HepG2 (cell line): ENCODE measurements at regions not wholly inside any gene's neighbourhood (a gene's known extent, or its start where the extent isn't known, plus 50 kb on each side); places are given as distances from the start of the nearest gene placed in this dataset.

ENCODE experiments used
- ATF6 ChIP-seq: sonication (generic); formaldehyde crosslinking; conservative IDR thresholded peaks from 2 replicates; pipeline ENCODE4 v1.4.0; 2020; ENCODE audit warnings: missing genetic modification reagents
- CTCF ChIP-seq: sonication (generic); formaldehyde crosslinking; IDR thresholded peaks from 2 replicates; pipeline ENCODE4 v1.5.0; 2020; ENCODE audit warnings: mild to moderate bottlenecking, missing genetic modification reagents, moderate library complexity
- ISX ChIP-seq: sonication (generic); formaldehyde crosslinking; conservative IDR thresholded peaks from 2 replicates; pipeline ENCODE4 v1.5.0; 2020; ENCODE audit warnings: missing genetic modification reagents
- JUND ChIP-seq: sonication (generic); formaldehyde crosslinking; IDR thresholded peaks from 2 replicates; pipeline ENCODE4 v1.8.0; 2022; ENCODE audit warnings: mild to moderate bottlenecking, missing genetic modification reagents
- KLF12 ChIP-seq: sonication (generic); formaldehyde crosslinking; IDR thresholded peaks from 2 replicates; pipeline ENCODE4 v1.4.0; 2020; ENCODE audit warnings: missing genetic modification reagents, borderline replicate concordance
- KLF9 ChIP-seq: IDR thresholded peaks from 2 replicates; pipeline ENCODE4 v1.6.1; 2016; ENCODE audit warnings: low read depth
- SAP130 ChIP-seq: IDR thresholded peaks from 2 replicates; pipeline ENCODE4 v1.6.1; 2016; ENCODE audit warnings: low read depth
- SNAPC2 ChIP-seq: sonication (generic); formaldehyde crosslinking; IDR thresholded peaks from 2 replicates; pipeline ENCODE4 v1.8.1; 2022; ENCODE audit warnings: mild to moderate bottlenecking, missing genetic modification reagents
- SOX6 ChIP-seq, 2 experiments: fragments of 450-650 bp in 1 of 2; sonication (generic) in 1 of 2; formaldehyde crosslinking in 1 of 2; IDR thresholded peaks; 2 replicates each; pipeline versions ENCODE4 v1.4.0 to v1.6.1; 2017 to 2020; ENCODE audit warnings: antibody characterized with exemption in 1 of 2, mild to moderate bottlenecking in 1 of 2, missing genetic modification reagents in 1 of 2
- ZNF160 ChIP-seq: sonication (generic); formaldehyde crosslinking; IDR thresholded peaks from 2 replicates; pipeline ENCODE4 v1.8.0; 2022; ENCODE audit warnings: mild to moderate bottlenecking, inconsistent platforms, missing genetic modification reagents
- ZNF367 ChIP-seq: sonication (generic); formaldehyde crosslinking; IDR thresholded peaks from 2 replicates; pipeline ENCODE4 v1.4.0; 2020; ENCODE audit warnings: missing genetic modification reagents, borderline replicate concordance
- ZNF574 ChIP-seq: sonication (generic); formaldehyde crosslinking; IDR thresholded peaks from 2 replicates; pipeline ENCODE4 v1.4.0; 2020; ENCODE audit warnings: missing genetic modification reagents
- ZNF724P ChIP-seq: sonication (generic); formaldehyde crosslinking; IDR thresholded peaks from 2 replicates; pipeline ENCODE4 v1.8.0; 2022; ENCODE audit warnings: missing genetic modification reagents, borderline replicate concordance

DNA sequence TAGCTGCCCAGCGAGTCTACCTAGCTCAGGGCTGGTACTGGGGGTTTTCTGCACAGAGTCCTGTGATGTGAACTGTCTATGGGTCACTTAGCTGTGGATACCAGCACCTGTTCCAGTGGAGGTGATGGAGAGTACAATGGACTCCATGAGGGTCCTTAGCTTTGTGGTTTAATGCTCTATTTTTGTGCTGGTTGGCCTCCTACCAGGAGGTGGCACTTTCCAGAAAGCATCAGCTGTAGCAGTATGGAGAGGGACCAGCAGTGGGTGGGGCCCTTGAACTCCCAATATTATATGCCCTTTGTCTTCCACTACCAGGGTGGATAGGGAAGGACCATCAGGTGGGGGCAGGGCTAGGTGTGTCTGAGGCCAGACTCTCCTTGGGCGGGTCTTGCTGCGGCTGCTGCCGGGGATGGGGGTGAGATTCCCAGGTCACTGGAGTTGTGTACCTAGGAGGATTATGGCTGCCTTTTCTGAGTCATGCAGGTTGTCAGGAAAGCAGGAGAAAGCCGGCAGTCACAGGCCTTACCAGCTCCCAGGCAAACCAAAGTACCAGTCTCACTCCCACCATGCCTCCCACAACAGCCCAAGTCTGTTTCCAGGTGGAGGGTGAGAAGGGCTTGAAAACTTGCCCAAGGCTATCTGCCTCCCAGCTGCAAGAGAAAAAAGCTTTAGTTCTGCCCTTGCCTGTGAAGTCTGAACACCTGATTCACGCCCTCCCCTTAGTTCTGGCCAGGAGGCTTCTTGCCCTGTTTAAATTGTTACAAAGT lies 163.0 kb upstream of the NUDT4 start (continued):
- TF ChIP-seq KLF9 (CRISPR knock-in tag) (no peak), ZNF574 (peak; percentile 97), KLF12 (0 out of 2 replicates have a peak, but pooled peaks have one; percentile 17), ISX (CRISPR knock-in tag) (no peak), SNAPC2 (CRISPR knock-in tag) (no peak), SOX6 (IDR thresholded peaks at IDR 0.05) (no peak), SOX6 (CRISPR knock-in tag; IDR thresholded peaks at IDR 0.05) (peak; percentile 42; the same call in 1 of the 2 replicates), CTCF (CRISPR knock-in tag) (peak; percentile 53), ZNF367 (no peak), ZNF160 (CRISPR knock-in tag) (no peak), ZNF724P (0 out of 2 replicates have a peak, but pooled peaks have one; percentile 44), JUND (0 out of 2 replicates have a peak, but pooled peaks have one; percentile 29), ATF6 (no peak), SAP130 (CRISPR knock-in tag) (0 out of 2 replicates have a peak, but pooled peaks have one; percentile 9)
